H9 (cell line): ENCODE measurements at regions not wholly inside any gene's neighbourhood (a gene's known extent, or its start where the extent isn't known, plus 50 kb on each side); places are given as distances from the start of the nearest gene placed in this dataset.

Source experiments
- DNase-seq: peaks from one replicate; pipeline ENCODE4 v3.0.0-alpha.2; 2017
- H2AFZ ChIP-seq: one replicate; pipeline ENCODE4 v1.6.1; 2013; ENCODE audit warnings: mild to moderate bottlenecking, low read length, control low read depth, moderate library complexity
- H2AK5ac ChIP-seq: 2 replicates; pipeline ENCODE4 v1.6.1; 2013; ENCODE audit warnings: low read length, control low read depth, mixed read lengths; ENCODE audit not compliant: insufficient read length
- H2BK120ac ChIP-seq: one replicate; pipeline ENCODE4 v1.6.1; 2013; ENCODE audit warnings: low read depth, mild to moderate bottlenecking, low read length, control low read depth, inconsistent platforms; ENCODE audit not compliant: poor library complexity, severe bottlenecking
- H2BK12ac ChIP-seq: 2 replicates; pipeline ENCODE4 v1.6.1; 2013; ENCODE audit warnings: low read length, control low read depth, mixed read lengths, low read depth; ENCODE audit not compliant: insufficient read length
- H2BK15ac ChIP-seq: 2 replicates; pipeline ENCODE4 v1.6.1; 2013; ENCODE audit warnings: low read depth, low read length, control low read depth
- H2BK20ac ChIP-seq: one replicate; pipeline ENCODE4 v1.6.1; 2013; ENCODE audit warnings: low read depth, mild to moderate bottlenecking, low read length, control low read depth, inconsistent platforms; ENCODE audit not compliant: poor library complexity, severe bottlenecking
- H2BK5ac ChIP-seq: 2 replicates; pipeline ENCODE4 v1.6.1; 2013; ENCODE audit warnings: low read length, control low read depth, mixed read lengths; ENCODE audit not compliant: insufficient read length
- H3K14ac ChIP-seq: 2 replicates; pipeline ENCODE4 v1.6.1; 2013; ENCODE audit warnings: low read length, control low read depth; ENCODE audit not compliant: insufficient read depth
- H3K18ac ChIP-seq: 2 replicates; pipeline ENCODE4 v1.6.1; 2013; ENCODE audit warnings: low read depth, mild to moderate bottlenecking, mixed read lengths, low read length, control low read depth; ENCODE audit not compliant: insufficient read length
- H3K23ac ChIP-seq: 2 replicates; pipeline ENCODE4 v1.6.1; 2013; ENCODE audit warnings: low read length, control low read depth, mixed read lengths, low read depth; ENCODE audit not compliant: insufficient read length
- H3K23me2 ChIP-seq: 2 replicates; pipeline ENCODE4 v1.6.1; 2013; ENCODE audit warnings: low read depth, mild to moderate bottlenecking, mixed read lengths, low read length, control low read depth; ENCODE audit not compliant: insufficient read length, poor library complexity, severe bottlenecking
- H3K27ac ChIP-seq: 2 replicates; pipeline ENCODE4 v1.5.1; 2013; ENCODE audit warnings: low read length, control low read depth, mixed read lengths, low read depth; ENCODE audit not compliant: insufficient read length
- H3K27me3 ChIP-seq: 2 replicates; pipeline ENCODE4 v1.6.1; 2013; ENCODE audit warnings: low read length, control low read depth, inconsistent platforms; ENCODE audit not compliant: insufficient read depth
- H3K4ac ChIP-seq: 2 replicates; pipeline ENCODE4 v1.6.1; 2013; ENCODE audit warnings: low read depth, mild to moderate bottlenecking, control low read depth, inconsistent platforms, low read length, moderate library complexity
- H3K4me1 ChIP-seq: 2 replicates; pipeline ENCODE4 v1.6.1; 2013; ENCODE audit warnings: low read length, control low read depth, inconsistent platforms; ENCODE audit not compliant: insufficient read depth
- H3K4me2 ChIP-seq: 2 replicates; pipeline ENCODE4 v1.6.1; 2013; ENCODE audit warnings: low read length, control low read depth, mixed read lengths; ENCODE audit not compliant: insufficient read length, insufficient read depth
- H3K56ac ChIP-seq: 2 replicates; pipeline ENCODE4 v1.6.1; 2013; ENCODE audit warnings: low read depth, mild to moderate bottlenecking, mixed read lengths, low read length, control low read depth; ENCODE audit not compliant: insufficient read length
- H3K79me1 ChIP-seq: 2 replicates; pipeline ENCODE4 v1.6.1; 2013; ENCODE audit warnings: low read depth, mild to moderate bottlenecking, moderate library complexity, low read length, control low read depth, inconsistent platforms; ENCODE audit not compliant: insufficient read depth, poor library complexity, severe bottlenecking
- H3K79me2 ChIP-seq: 2 replicates; pipeline ENCODE4 v1.6.1; 2013; ENCODE audit warnings: low read length, control low read depth, inconsistent platforms; ENCODE audit not compliant: insufficient read depth
- H3K9ac ChIP-seq: 2 replicates; pipeline ENCODE4 v1.6.1; 2013; ENCODE audit warnings: low read length, control low read depth, mixed read lengths; ENCODE audit not compliant: insufficient read length; ENCODE audit errors: extremely low read depth
- H3K9me3 ChIP-seq: one replicate; pipeline ENCODE4 v1.6.1; 2013; ENCODE audit warnings: low read depth, low read length, inconsistent platforms; ENCODE audit not compliant: control insufficient read depth
- H3T11ph ChIP-seq: one replicate; pipeline ENCODE4 v1.6.1; 2013; ENCODE audit warnings: mild to moderate bottlenecking, low read length, control low read depth, inconsistent platforms
- H4K20me1 ChIP-seq: one replicate; pipeline ENCODE4 v1.6.1; 2013; ENCODE audit not compliant: control insufficient read depth, insufficient read length, insufficient read depth
- H4K5ac ChIP-seq: 2 replicates; pipeline ENCODE4 v1.6.1; 2013; ENCODE audit warnings: low read depth, mild to moderate bottlenecking, mixed read lengths, low read length, control low read depth; ENCODE audit not compliant: insufficient read length
- H4K8ac ChIP-seq: replicated peaks from 2 replicates; pipeline ENCODE4 v1.6.1; 2013; ENCODE audit warnings: low read length, control low read depth, mixed read lengths, low read depth; ENCODE audit not compliant: insufficient read length
- H4K91ac ChIP-seq: 2 replicates; pipeline ENCODE4 v1.6.1; 2013; ENCODE audit warnings: low read depth, mild to moderate bottlenecking, moderate library complexity, mixed read lengths, low read length, control low read depth; ENCODE audit not compliant: insufficient read length
- H3K27ac Mint-ChIP-seq, 3 experiments: 2 replicates in 2 of 3; 3 replicates in 1 of 3; pipeline ENCODE4 v1.8.0; 2020 to 2021; ENCODE audit warnings: mixed read lengths in 3 of 3, mild to moderate bottlenecking in 1 of 3, moderate library complexity in 1 of 3
- H3K27me3 Mint-ChIP-seq: 2 replicates; pipeline ENCODE4 v1.8.0; 2021; ENCODE audit warnings: low read depth, mild to moderate bottlenecking, moderate library complexity, mixed read lengths
- H3K36me3 Mint-ChIP-seq, 3 experiments: 2 replicates in 2 of 3; 3 replicates in 1 of 3; pipeline ENCODE4 v1.8.0; 2020 to 2021; ENCODE audit warnings: low read depth in 3 of 3, mixed read lengths in 3 of 3; ENCODE audit not compliant: insufficient read depth in 1 of 3
- H3K4me1 Mint-ChIP-seq, 2 experiments: 2 replicates each; pipeline ENCODE4 v1.8.0; 2020; ENCODE audit warnings: mixed read lengths in 2 of 2
- H3K4me3 Mint-ChIP-seq, 2 experiments: 2 replicates in 1 of 2; 3 replicates in 1 of 2; pipeline ENCODE4 v1.8.0; 2020 to 2021; ENCODE audit warnings: mild to moderate bottlenecking in 2 of 2, mixed read lengths in 2 of 2, moderate library complexity in 1 of 2
- H3K9me3 Mint-ChIP-seq, 2 experiments: 2 replicates in 1 of 2; 3 replicates in 1 of 2; pipeline ENCODE4 v1.8.0; 2020; ENCODE audit warnings: mild to moderate bottlenecking in 2 of 2, mixed read lengths in 2 of 2, moderate library complexity in 1 of 2
- WGBS: extraction: QIAGEN DNeasy Blood & Tissue Kit; methylation state at CpG from one replicate; pipeline ENCODE4 v1.1.7; 2013; ENCODE audit warnings: missing lambda C conversion rate, low lambda C conversion rate, mixed read lengths; ENCODE audit not compliant: insufficient read length; ENCODE audit errors: extremely low coverage; 5-methylcytosine and 5-hydroxymethylcytosine counted together
- TF ChIP-seq, protein P1 (sequence below): fragments of 200-600 bp; sonication (generic); conservative IDR thresholded peaks from 3 replicates; pipeline ENCODE4 v1.8.0; 2021; ENCODE audit warnings: antibody characterized with exemption, mild to moderate bottlenecking

- no peak overlapping the region for H2BK15ac ChIP-seq
- H3K4me1 ChIP-seq = no peaks in the 10 kb centered on the region
- H3K23me2 ChIP-seq = no peaks in the 10 kb centered on the region
- H4K20me1 ChIP-seq = no peaks in the 10 kb centered on the region
- no peak overlapping the region for H3K4me2 ChIP-seq
- no peak overlapping the region for H3K18ac ChIP-seq
- H3K14ac ChIP-seq = no peak overlapping the region
- H4K8ac ChIP-seq = no peak overlapping the region
- Mint-ChIP-seq H3K27ac (no peak overlapping the region), H3K27me3 (no peaks in the 10 kb centered on the region), H3K4me1 (no peaks in the 10 kb centered on the region), H3K9me3 (peaks cover 2 to 4% of the 10 kb centered on the region in 2 experiments; a peak in 1 of 5 replicates), H3K4me3 (no peak overlapping the region), H3K36me3 (no peaks in the 10 kb centered on the region; a peak in 1 of 7 replicates)
- no peak overlapping the region for H4K91ac ChIP-seq
- no peak overlapping the region for H3K27ac ChIP-seq
- no peak overlapping the region for H2BK120ac ChIP-seq
- no peak overlapping the region for H2BK5ac ChIP-seq
- no peak overlapping the region for H3T11ph ChIP-seq
- no peak overlapping the region for H3K56ac ChIP-seq
- H3K9me3 ChIP-seq = no peaks in the 10 kb centered on the region
- no peak overlapping the region for H2AK5ac ChIP-seq
- no peak overlapping the region for H4K5ac ChIP-seq
- H2AFZ ChIP-seq = no peak overlapping the region
- H2BK20ac ChIP-seq = no peak overlapping the region
- H3K4ac ChIP-seq = no peak overlapping the region
- H3K23ac ChIP-seq = no peak overlapping the region
- TF ChIP-seq, protein P1, sequence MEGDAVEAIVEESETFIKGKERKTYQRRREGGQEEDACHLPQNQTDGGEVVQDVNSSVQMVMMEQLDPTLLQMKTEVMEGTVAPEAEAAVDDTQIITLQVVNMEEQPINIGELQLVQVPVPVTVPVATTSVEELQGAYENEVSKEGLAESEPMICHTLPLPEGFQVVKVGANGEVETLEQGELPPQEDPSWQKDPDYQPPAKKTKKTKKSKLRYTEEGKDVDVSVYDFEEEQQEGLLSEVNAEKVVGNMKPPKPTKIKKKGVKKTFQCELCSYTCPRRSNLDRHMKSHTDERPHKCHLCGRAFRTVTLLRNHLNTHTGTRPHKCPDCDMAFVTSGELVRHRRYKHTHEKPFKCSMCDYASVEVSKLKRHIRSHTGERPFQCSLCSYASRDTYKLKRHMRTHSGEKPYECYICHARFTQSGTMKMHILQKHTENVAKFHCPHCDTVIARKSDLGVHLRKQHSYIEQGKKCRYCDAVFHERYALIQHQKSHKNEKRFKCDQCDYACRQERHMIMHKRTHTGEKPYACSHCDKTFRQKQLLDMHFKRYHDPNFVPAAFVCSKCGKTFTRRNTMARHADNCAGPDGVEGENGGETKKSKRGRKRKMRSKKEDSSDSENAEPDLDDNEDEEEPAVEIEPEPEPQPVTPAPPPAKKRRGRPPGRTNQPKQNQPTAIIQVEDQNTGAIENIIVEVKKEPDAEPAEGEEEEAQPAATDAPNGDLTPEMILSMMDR = peak; percentile 55
- H3K9ac ChIP-seq = no peak overlapping the region
- WGBS = no CpG with 5 or more reads among the region's 7 CpGs
- DNase-seq = peak; percentile 53
- H3K79me1 ChIP-seq = no peaks in the 10 kb centered on the region
- no peaks in the 10 kb centered on the region for H3K27me3 ChIP-seq
- no peaks in the 10 kb centered on the region for H3K79me2 ChIP-seq
- H2BK12ac ChIP-seq = no peak overlapping the region
These were observed 1269.9 kb upstream of the GYPC start for GRCh38 chr2:125386074-125386473.
